ENCODE measurements at regions not wholly inside any gene's neighbourhood (a gene's known extent, or its start where the extent isn't known, plus 50 kb on each side); places are given as distances from the start of the nearest gene placed in this dataset.
"Not testable (repeated sequence)": the region's sequence is repeated elsewhere in the genome, so short reads cannot be mapped to it uniquely, and the experiment has no call there.

DNA sequence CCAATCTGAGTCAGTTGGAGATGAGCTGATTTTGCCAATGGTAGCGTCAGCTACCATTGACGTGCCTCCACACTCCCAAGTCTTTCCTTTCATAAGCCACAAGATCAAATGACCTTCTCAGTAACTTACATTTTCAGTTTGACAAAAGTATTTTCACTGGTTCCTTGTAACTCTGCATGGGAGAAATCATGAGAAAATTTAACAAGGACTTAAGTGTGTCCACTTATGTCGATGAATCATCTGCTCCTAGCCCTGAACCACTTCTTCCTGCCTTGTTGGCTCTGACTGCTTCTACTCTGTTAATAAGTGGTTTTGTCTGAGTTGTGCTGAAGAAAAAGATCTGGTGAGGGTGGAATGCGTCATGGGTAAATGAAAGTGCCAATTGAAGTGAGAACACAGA lies 101.2 kb downstream of the NFKBIZ start:
- DNase-seq (ENCODE audit: low spot score), result peak; percentile 51

- no peak for DNase-seq (ENCODE audit: low spot score)
These were observed 101.8 kb downstream of the NFKBIZ start for GRCh38 chr3:101950985-101951733.

GRCh38 chr3:101954361-101954760 lies 105.0 kb downstream of the NFKBIZ start:
- no peak for DNase-seq (ENCODE audit: low spot score)

GRCh38 chr3:101954936-101955335 lies 105.6 kb downstream of the NFKBIZ start:
- DNase-seq (ENCODE audit: low spot score), result no peak

- DNase-seq (ENCODE audit: low spot score), result no peak
These were observed 112.7 kb downstream of the NFKBIZ start for GRCh38 chr3:101962055-101962454.

GRCh38 chr3:101963902-101964362 lies 114.6 kb downstream of the NFKBIZ start:
- peak; percentile 60 for DNase-seq (ENCODE audit: low spot score)

DNA sequence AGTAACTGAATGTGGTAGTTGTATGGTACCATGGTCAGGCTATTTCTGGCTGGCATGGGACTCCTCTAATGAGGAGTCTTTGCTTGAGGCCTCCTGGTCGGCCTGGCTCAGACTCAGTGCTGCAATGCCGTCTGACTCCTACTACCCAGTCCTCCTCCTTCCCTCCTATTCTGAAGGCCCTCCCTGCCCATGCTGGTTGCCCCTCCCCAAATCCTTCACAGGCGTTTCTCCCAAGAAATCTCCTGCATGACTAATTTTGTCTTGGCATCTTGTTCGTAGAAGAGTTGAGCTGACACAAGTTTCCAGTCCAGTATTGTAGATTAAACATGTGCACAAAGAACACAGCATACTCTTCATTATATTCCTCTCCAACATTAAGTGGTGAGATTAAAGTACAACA lies 115.5 kb downstream of the NFKBIZ start:
- no peak for DNase-seq (ENCODE audit: low spot score)

DNA sequence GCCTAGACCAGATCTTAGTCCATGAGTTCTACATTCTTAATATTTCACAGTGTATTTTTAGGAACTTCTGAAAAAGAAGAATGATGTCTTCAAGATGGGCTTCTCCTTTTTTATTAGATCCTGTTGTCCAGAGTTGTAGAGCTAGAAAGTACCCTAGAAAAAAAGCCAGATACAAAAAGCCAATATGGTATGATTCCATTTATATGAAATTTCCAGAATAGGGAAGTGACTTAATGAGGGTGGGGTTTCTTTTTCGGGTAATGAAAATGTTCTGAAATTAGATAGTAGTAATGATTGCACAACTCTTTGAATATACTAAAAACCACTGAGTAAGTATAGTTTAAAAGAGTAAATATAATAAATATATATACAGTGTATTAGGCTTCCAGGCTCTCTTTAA lies 116.9 kb downstream of the NFKBIZ start:
- DNase-seq (ENCODE audit: low spot score), result no peak

DNA sequence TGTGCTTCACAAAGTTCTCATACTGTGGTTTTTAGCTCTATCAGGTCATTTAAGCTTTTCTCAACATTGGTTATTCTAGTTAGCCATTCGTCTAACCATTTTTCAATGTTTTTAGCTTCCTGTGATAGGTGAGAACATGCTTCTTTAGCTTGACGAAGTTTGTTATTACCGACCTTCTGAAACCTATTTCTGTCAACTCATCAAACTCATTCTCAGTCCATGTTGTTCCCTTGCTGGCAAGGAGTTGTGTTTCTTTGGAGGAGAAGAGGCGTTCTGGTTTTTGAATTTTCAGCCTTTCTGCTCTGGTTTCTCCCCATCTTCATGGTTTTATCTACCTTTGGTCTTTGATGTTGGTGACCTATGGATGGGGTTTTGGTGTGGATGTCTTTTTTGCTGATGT lies 120.9 kb downstream of the NFKBIZ start:
- no peak for DNase-seq (ENCODE audit: low spot score)

GRCh38 chr3:101970905-101971304 lies 121.6 kb downstream of the NFKBIZ start:
- no peak for DNase-seq (ENCODE audit: low spot score)

DNA sequence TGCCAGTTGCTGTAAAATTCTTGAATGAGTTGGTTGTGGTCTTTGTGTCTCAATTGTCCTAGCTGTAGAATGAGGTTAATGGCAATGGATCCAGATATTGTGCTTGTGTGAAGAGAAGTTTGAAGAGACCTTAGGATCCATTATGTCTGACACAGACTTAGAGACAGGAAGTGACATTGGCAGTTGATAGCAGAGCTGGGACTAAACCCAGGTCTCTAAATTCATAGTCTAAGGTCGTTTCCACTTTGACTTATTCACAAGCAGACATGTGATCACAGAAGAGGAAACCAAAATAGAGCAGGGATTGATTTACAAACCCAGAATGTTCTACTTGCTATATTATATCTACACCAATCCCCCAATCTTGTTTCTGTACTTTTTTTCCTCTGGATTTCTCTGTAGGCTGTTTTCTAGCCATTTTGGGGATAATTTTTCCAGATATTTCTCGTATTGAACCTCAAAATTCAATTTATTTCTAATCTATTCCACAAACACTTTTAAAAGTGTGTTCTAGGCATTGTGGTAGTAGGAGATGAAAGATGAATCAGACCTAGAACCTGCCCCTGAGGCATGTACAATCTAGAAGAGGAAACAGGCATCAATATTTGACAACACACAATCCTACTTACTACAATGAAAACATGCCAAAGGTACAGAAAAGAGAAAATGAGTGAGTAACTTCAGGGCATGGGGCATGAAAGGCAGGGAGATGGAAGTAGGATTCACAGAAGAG lies 123.3 kb downstream of the NFKBIZ start:
- DNase-seq (ENCODE audit: low spot score), result no peak

DNA sequence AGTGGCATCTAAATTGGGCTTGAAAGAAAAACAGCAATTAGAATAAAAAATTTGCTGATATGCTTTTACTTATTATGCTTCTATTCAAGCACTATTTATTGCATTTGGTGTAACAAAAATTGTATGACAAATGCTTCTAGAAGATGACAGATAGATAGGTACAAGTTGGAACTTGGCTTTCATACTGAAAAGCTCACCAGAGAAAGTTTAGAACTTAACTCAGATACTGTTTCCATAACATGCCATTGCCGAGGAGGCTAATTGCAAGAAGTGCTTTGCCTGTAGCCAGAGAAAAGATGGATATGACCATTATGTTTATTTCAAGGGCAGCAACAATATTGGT lies 123.8 kb downstream of the NFKBIZ start:
- DNase-seq (ENCODE audit: low spot score), result no peak

- not testable (repeated sequence) for DNase-seq (ENCODE audit: low spot score)
These were observed 126.1 kb downstream of the NFKBIZ start for GRCh38 chr3:101975415-101975814.

- DNase-seq (ENCODE audit: low spot score), result no peak
These were observed 127.2 kb downstream of the NFKBIZ start for GRCh38 chr3:101976473-101976872.

DNA sequence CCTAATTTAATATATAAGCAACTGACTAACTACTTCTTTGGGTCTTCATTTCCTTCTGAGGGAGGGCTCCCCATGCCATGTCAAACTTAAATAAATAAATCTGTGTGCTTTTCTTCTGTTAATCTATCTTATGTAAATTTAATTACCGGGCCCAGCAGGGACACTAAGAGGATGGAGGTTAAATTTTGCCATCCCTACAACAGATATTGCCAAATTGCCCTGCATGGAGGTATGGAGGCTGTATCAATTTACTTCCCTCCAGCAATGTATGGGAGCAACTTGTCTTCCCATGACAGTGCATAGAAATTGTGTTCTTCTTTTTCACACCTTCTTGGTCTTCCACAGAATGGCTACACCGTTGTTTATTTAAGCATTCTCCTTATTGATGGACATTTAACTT lies 129.0 kb downstream of the NFKBIZ start:
- DNase-seq (ENCODE audit: low spot score), result no peak

DNA sequence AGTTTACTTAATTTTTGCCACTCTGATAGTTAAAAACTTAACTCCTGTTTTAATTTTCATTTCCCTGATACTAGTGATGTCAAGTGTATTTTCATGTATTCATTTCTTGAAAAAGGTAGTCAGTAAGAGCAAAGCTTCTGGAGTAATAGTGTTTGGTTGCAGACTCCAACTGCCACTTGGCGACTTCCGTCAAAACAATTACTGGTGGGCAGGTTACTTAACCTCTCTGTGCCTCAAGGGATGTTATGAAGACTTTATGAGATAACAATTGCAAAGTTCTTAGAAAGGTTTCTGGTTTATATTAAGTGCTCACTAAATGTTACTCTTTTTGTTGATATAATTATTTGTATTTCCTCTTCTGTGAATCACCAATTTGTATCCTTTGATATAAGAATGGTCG lies 129.7 kb downstream of the NFKBIZ start:
- no peak for DNase-seq (ENCODE audit: low spot score)

DNA sequence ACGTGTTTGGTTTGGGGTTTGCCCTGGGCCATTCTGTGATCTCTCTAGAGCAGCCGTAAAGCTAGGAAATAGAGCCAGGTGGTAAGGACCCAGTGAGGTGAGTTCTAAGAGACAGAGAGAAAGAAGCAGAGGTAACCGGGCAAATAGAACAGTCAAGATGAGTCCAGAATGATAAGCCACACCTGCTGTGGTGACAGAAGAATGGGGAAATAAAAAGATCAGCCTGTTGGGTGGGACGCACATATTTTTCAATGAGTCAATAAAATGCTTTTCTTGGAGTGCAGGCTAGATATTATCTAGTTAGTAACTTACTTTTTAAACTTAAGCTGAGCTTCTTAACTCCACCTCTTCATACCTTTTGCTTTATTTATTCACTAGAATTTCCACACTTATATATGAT lies 135.0 kb downstream of the NFKBIZ start:
- DNase-seq (ENCODE audit: low spot score), result no peak

DNA sequence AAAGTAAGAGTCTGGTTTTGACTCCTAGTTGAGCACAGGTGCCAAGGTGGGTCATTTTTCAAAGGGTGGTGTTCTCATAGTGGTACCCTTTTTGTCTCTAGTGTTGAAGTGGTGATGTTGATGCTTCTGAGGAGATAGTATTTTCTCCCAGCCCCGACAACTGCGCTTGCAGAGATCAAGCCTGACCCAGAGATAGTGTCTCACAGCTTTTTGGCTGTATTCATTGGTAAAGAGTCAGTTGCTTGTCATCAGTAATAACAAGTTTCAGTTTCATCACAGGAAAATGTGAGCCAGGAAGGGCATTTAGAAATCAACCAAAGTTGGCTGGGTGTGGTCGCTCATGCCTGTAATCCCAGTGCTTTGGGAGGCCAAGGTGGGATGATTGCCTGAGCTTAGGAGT lies 139.3 kb downstream of the NFKBIZ start:
- DNase-seq (ENCODE audit: low spot score), result peak; percentile 20

GRCh38 chr3:101989578-101990200 lies 140.4 kb downstream of the NFKBIZ start:
- DNase-seq (ENCODE audit: low spot score), result no peak

- DNase-seq (ENCODE audit: low spot score), result no peak
These were observed 143.5 kb downstream of the NFKBIZ start for GRCh38 chr3:101992863-101993262.

GRCh38 chr3:101994386-101994785 lies 145.1 kb downstream of the NFKBIZ start:
- DNase-seq (ENCODE audit: low spot score), result no peak

- no peak for DNase-seq (ENCODE audit: low spot score)
These were observed 146.2 kb downstream of the NFKBIZ start for GRCh38 chr3:101995371-101996046.

GRCh38 chr3:101996832-101997231 lies 147.5 kb downstream of the NFKBIZ start:
- no peak for DNase-seq (ENCODE audit: low spot score)
